Chondrocyte (in vitro differentiated cells): ENCODE measurements at regions not wholly inside any gene's neighbourhood (a gene's known extent, or its start where the extent isn't known, plus 50 kb on each side); places are given as distances from the start of the nearest gene placed in this dataset.

Source experiments
- DNase-seq: peaks from one replicate; pipeline ENCODE4 v3.0.0; 2021; ENCODE audit warnings: mixed read lengths, low spot score
- H3K27ac Mint-ChIP-seq: one replicate; pipeline ENCODE4 v1.8.0; 2021; ENCODE audit warnings: mild to moderate bottlenecking, moderate library complexity, mixed read lengths; ENCODE audit not compliant: unreplicated experiment
- H3K27me3 Mint-ChIP-seq: 2 replicates; pipeline ENCODE4 v1.8.0; 2021; ENCODE audit warnings: low read depth, mixed read lengths
- H3K36me3 Mint-ChIP-seq: 2 replicates; pipeline ENCODE4 v1.8.0; 2021; ENCODE audit warnings: low read depth, mixed read lengths
- H3K4me1 Mint-ChIP-seq: 2 replicates; pipeline ENCODE4 v1.8.0; 2021; ENCODE audit warnings: low read depth, mild to moderate bottlenecking, mixed read lengths
- H3K4me3 Mint-ChIP-seq: one replicate; pipeline ENCODE4 v1.8.0; 2021; ENCODE audit warnings: mild to moderate bottlenecking, moderate library complexity, mixed read lengths; ENCODE audit not compliant: unreplicated experiment
- H3K9me3 Mint-ChIP-seq: 2 replicates; pipeline ENCODE4 v1.8.0; 2021; ENCODE audit warnings: low read depth, mixed read lengths
- TF ChIP-seq, protein P1 (sequence below): fragments of 200-600 bp; sonication (generic); IDR thresholded peaks from 2 replicates; pipeline ENCODE4 v1.5.0; 2021; ENCODE audit warnings: antibody characterized with exemption, mild to moderate bottlenecking, moderate library complexity

GRCh38 chr14:54038724-54039123 lies 82.1 kb upstream of the BMP4 start:
- no peak overlapping the region for H3K27ac Mint-ChIP-seq
- H3K4me1 Mint-ChIP-seq: peaks cover 10% of the 10 kb centered on the region
- peaks cover 31% of the 10 kb centered on the region for H3K9me3 Mint-ChIP-seq
- peaks cover 7% of the 10 kb centered on the region for H3K36me3 Mint-ChIP-seq
- TF ChIP-seq, protein P1, sequence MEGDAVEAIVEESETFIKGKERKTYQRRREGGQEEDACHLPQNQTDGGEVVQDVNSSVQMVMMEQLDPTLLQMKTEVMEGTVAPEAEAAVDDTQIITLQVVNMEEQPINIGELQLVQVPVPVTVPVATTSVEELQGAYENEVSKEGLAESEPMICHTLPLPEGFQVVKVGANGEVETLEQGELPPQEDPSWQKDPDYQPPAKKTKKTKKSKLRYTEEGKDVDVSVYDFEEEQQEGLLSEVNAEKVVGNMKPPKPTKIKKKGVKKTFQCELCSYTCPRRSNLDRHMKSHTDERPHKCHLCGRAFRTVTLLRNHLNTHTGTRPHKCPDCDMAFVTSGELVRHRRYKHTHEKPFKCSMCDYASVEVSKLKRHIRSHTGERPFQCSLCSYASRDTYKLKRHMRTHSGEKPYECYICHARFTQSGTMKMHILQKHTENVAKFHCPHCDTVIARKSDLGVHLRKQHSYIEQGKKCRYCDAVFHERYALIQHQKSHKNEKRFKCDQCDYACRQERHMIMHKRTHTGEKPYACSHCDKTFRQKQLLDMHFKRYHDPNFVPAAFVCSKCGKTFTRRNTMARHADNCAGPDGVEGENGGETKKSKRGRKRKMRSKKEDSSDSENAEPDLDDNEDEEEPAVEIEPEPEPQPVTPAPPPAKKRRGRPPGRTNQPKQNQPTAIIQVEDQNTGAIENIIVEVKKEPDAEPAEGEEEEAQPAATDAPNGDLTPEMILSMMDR: no peak
- H3K27me3 Mint-ChIP-seq: no peaks in the 10 kb centered on the region
- H3K4me3 Mint-ChIP-seq: no peak overlapping the region
- DNase-seq: no peak

GRCh38 chr14:54039311-54039710 lies 82.7 kb upstream of the BMP4 start:
- TF ChIP-seq, protein P1: no peak
- Mint-ChIP-seq H3K36me3 (peaks cover 6% of the 10 kb centered on the region), H3K4me3 (no peak overlapping the region)

DNA sequence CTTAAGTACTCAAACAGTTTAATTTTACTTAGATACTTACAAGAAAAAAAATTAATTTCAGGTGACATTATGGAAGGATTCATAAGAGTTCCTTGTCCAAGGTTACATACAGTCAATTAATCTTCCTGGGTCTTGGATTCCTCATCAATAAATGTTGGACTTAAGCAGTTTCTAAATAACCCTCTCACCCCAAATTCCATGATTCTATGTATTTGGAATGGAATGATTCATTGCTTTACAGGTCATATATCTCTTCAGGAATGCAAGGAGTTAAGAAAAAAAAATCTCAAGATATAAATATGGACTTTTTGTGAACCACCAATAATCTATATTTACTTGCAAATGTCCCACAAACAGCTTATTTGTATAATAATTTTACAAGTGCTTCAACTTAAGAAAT lies 84.2 kb upstream of the BMP4 start:
- Mint-ChIP-seq H3K4me1 (peaks cover 10% of the 10 kb centered on the region), H3K27ac (no peak overlapping the region), H3K9me3 (peaks cover 13% of the 10 kb centered on the region), H3K4me3 (no peak overlapping the region), H3K27me3 (peaks cover 2% of the 10 kb centered on the region), H3K36me3 (peaks cover 2% of the 10 kb centered on the region)
- TF ChIP-seq, protein P1: no peak
- no peak for DNase-seq

More at GRCh38 chr14:54039311-54039710, 82.7 kb upstream of the BMP4 start:
- peaks cover 10% of the 10 kb centered on the region for H3K4me1 Mint-ChIP-seq
- no peak overlapping the region for H3K27ac Mint-ChIP-seq
- H3K27me3 Mint-ChIP-seq: no peaks in the 10 kb centered on the region
- no peak for DNase-seq
- peaks cover 26% of the 10 kb centered on the region for H3K9me3 Mint-ChIP-seq

DNA sequence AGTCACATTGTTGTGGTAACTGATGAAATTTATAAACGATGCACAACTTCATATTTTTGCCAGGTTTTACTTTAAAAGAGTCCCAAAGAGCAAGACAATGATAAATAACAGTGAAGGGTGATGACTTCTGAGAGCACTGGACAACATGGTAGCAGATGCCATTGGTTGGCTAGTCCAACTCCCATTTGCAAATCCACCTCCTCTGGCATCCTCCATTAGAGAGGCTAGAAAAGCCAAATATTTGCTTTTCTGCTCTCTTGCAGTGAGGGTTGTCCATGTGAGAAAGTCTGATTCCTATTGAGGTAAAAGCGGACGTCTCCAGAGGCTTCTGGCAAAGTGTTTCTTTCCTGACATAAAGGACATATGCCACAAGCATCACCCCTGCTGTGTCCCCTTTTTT lies 89.6 kb upstream of the BMP4 start:
- Mint-ChIP-seq H3K4me1 (no peaks in the 10 kb centered on the region), H3K9me3 (no peaks in the 10 kb centered on the region), H3K27me3 (peaks cover 2% of the 10 kb centered on the region), H3K4me3 (no peak overlapping the region), H3K27ac (no peak overlapping the region), H3K36me3 (no peaks in the 10 kb centered on the region)
- TF ChIP-seq, protein P1: no peak
- no peak for DNase-seq

DNA sequence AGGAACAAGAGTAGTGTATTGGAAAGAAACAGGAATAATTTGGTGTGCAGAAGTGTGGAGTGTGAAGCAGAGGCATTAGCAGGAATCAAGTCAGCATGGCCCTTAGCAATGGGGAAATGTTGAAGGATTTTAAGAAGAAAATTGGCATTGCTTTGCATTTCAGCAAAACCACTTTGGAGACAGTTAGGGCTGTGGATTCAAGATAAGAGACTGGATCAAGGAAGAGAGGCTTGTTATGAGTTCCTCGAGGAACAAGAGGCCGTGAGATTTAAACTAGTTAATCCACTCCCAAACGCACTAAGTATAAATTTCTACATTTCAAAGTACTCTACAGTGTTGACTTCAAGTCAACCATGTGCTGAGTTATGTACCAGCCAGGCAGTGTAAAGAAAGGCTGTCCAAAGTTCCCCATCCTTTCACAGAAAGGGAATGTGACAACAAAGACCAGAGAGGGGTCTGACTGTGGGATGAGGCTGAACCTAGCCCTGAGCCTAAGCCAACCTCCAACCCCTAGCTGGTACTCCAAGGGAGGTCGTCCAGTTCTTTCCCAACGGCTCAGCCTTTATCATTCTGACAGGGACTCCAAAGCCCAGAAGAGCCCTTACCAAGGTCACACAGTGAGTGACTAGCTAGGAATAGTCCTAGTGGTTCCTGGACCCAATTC lies 91.2 kb upstream of the BMP4 start:
- Mint-ChIP-seq H3K27ac (no peak overlapping the region), H3K36me3 (no peaks in the 10 kb centered on the region), H3K4me1 (peaks cover 3% of the 10 kb centered on the region), H3K27me3 (peaks cover 2% of the 10 kb centered on the region), H3K4me3 (no peak overlapping the region), H3K9me3 (no peaks in the 10 kb centered on the region)
- DNase-seq: no peak
- TF ChIP-seq, protein P1: no peak
